ENCODE measurements at regions not wholly inside any gene's neighbourhood (a gene's known extent, or its start where the extent isn't known, plus 50 kb on each side); places are given as distances from the start of the nearest gene placed in this dataset.

- no peak for TF ChIP-seq CTCF (IDR thresholded peaks at IDR 0.05; ENCODE audit: insufficient read depth, low read depth, low read length, missing control alignments)
Observed at GRCh38 chr15:98445315-98445714, 203.0 kb upstream of the IGF1R start.

GRCh38 chr15:98446083-98446482, 202.3 kb upstream of the IGF1R start:
- DNase-seq (ENCODE audit: low read depth) = no peak
- no peak for TF ChIP-seq CTCF (IDR thresholded peaks at IDR 0.05; ENCODE audit: insufficient read depth, low read depth, low read length, missing control alignments)
- H3K4me3 ChIP-seq (ENCODE audit: low read depth, low read length) = no peak overlapping the region

More at GRCh38 chr15:98445315-98445714, 203.0 kb upstream of the IGF1R start:
- H3K4me3 ChIP-seq (ENCODE audit: low read depth, low read length) = no peak overlapping the region
- DNase-seq (ENCODE audit: low read depth) = no peak

GRCh38 chr15:98447069-98447468, 201.3 kb upstream of the IGF1R start:
- no peak for DNase-seq (ENCODE audit: low read depth)
- TF ChIP-seq CTCF (IDR thresholded peaks at IDR 0.05; ENCODE audit: insufficient read depth, low read depth, low read length, missing control alignments) = no peak

GRCh38 chr15:98451236-98451635, 197.1 kb upstream of the IGF1R start:
- DNase-seq (ENCODE audit: low read depth) = no peak
- no peak for TF ChIP-seq CTCF (IDR thresholded peaks at IDR 0.05; ENCODE audit: insufficient read depth, low read depth, low read length, missing control alignments)
- no peak overlapping the region for H3K4me3 ChIP-seq (ENCODE audit: low read depth, low read length)

More at GRCh38 chr15:98447069-98447468, 201.3 kb upstream of the IGF1R start:
- no peak overlapping the region for H3K4me3 ChIP-seq (ENCODE audit: low read depth, low read length)

- no peak for TF ChIP-seq CTCF (IDR thresholded peaks at IDR 0.05; ENCODE audit: insufficient read depth, low read depth, low read length, missing control alignments)
Observed at GRCh38 chr15:98452238-98452637, 196.1 kb upstream of the IGF1R start.

GRCh38 chr15:98455904-98456303, 192.4 kb upstream of the IGF1R start:
- TF ChIP-seq CTCF (IDR thresholded peaks at IDR 0.05; ENCODE audit: insufficient read depth, low read depth, low read length, missing control alignments) = no peak
- H3K4me3 ChIP-seq (ENCODE audit: low read depth, low read length) = no peak overlapping the region
- DNase-seq (ENCODE audit: low read depth) = no peak

More at GRCh38 chr15:98452238-98452637, 196.1 kb upstream of the IGF1R start:
- DNase-seq (ENCODE audit: low read depth) = no peak
- no peak overlapping the region for H3K4me3 ChIP-seq (ENCODE audit: low read depth, low read length)

- no peak for TF ChIP-seq CTCF (IDR thresholded peaks at IDR 0.05; ENCODE audit: insufficient read depth, low read depth, low read length, missing control alignments)
- H3K4me3 ChIP-seq (ENCODE audit: low read depth, low read length) = no peak overlapping the region
- no peak for DNase-seq (ENCODE audit: low read depth)
Observed at GRCh38 chr15:98476559-98476958, 171.8 kb upstream of the IGF1R start.
